Endodermal cell (in vitro differentiated cells): ENCODE measurements at regions not wholly inside any gene's neighbourhood (a gene's known extent, or its start where the extent isn't known, plus 50 kb on each side); places are given as distances from the start of the nearest gene placed in this dataset.
A peak's percentile ranks its signal among the peaks of the same experiment; 100 is the strongest.

ENCODE experiments used
- DNase-seq: peaks from one replicate; pipeline ENCODE4 v3.0.0-alpha.2; 2017
- H3K27ac ChIP-seq: 2 replicates; pipeline ENCODE4 v1.5.1; 2013; ENCODE audit warnings: mild to moderate bottlenecking, low read depth, low read length, moderate library complexity
- H3K27me3 ChIP-seq: 2 replicates; pipeline ENCODE4 v1.6.1; 2013; ENCODE audit warnings: mild to moderate bottlenecking, low read length, moderate library complexity; ENCODE audit not compliant: insufficient read depth, control insufficient read depth, poor library complexity, severe bottlenecking
- H3K36me3 ChIP-seq: 2 replicates; pipeline ENCODE4 v1.7.0; 2013; ENCODE audit warnings: mild to moderate bottlenecking, low read length, moderate library complexity; ENCODE audit not compliant: control insufficient read depth, insufficient read depth
- H3K4me1 ChIP-seq: one replicate; pipeline ENCODE4 v1.7.0; 2013; ENCODE audit warnings: low read length; ENCODE audit not compliant: control insufficient read depth, insufficient read depth
- H3K4me3 ChIP-seq: 2 replicates; pipeline ENCODE4 v1.5.1; 2013; ENCODE audit warnings: mild to moderate bottlenecking, low read length, moderate library complexity
- H3K9ac ChIP-seq: 2 replicates; pipeline ENCODE4 v1.6.1; 2013; ENCODE audit warnings: mild to moderate bottlenecking, low read length, moderate library complexity; ENCODE audit not compliant: poor library complexity, severe bottlenecking; ENCODE audit errors: extremely low read depth
- H3K9me3 ChIP-seq: 2 replicates; pipeline ENCODE4 v1.6.1; 2013; ENCODE audit warnings: mild to moderate bottlenecking, low read length, moderate library complexity; ENCODE audit not compliant: control insufficient read depth
- H3K27ac Mint-ChIP-seq: 2 replicates; pipeline ENCODE4 v1.8.0; 2020; ENCODE audit warnings: mixed read lengths
- H3K27me3 Mint-ChIP-seq: 2 replicates; pipeline ENCODE4 v1.8.0; 2021; ENCODE audit warnings: mild to moderate bottlenecking, mixed read lengths; ENCODE audit not compliant: insufficient read depth
- H3K36me3 Mint-ChIP-seq: 2 replicates; pipeline ENCODE4 v1.8.0; 2020; ENCODE audit warnings: low read depth, mixed read lengths
- H3K4me1 Mint-ChIP-seq: 2 replicates; pipeline ENCODE4 v1.8.0; 2020; ENCODE audit warnings: mixed read lengths
- H3K4me3 Mint-ChIP-seq: 2 replicates; pipeline ENCODE4 v1.8.0; 2020; ENCODE audit warnings: mild to moderate bottlenecking, moderate library complexity, mixed read lengths
- H3K9me3 Mint-ChIP-seq: 2 replicates; pipeline ENCODE4 v1.8.0; 2020; ENCODE audit warnings: mild to moderate bottlenecking, mixed read lengths
- CTCF ChIP-seq: fragments of 200-600 bp; sonication (generic); conservative IDR thresholded peaks from 2 replicates; pipeline ENCODE4 v1.5.0; 2021; ENCODE audit warnings: antibody characterized with exemption, mild to moderate bottlenecking
- WGBS, 2 experiments: methylation state at CpG; one replicate each; pipeline versions ENCODE4 v1.1.5 to v1.1.7; 2013; ENCODE audit warnings: missing lambda C conversion rate in 2 of 2, mixed read lengths in 1 of 2; ENCODE audit not compliant: insufficient coverage in 1 of 2, insufficient read length in 1 of 2; 5-methylcytosine and 5-hydroxymethylcytosine counted together

- Mint-ChIP-seq H3K27me3 (peaks cover 41% of the 10 kb centered on the region), H3K4me3 (no peak overlapping the region), H3K4me1 (peaks cover 10% of the 10 kb centered on the region), H3K27ac (no peak overlapping the region), H3K36me3 (no peaks in the 10 kb centered on the region), H3K9me3 (no peaks in the 10 kb centered on the region)
- Histone ChIP-seq H3K4me1 (no peaks in the 10 kb centered on the region), H3K9me3 (no peaks in the 10 kb centered on the region), H3K36me3 (no peaks in the 10 kb centered on the region), H3K9ac (no peak overlapping the region), H3K4me3 (no peak overlapping the region), H3K27ac (no peak overlapping the region), H3K27me3 (peaks cover 10% of the 10 kb centered on the region)
- no peak for TF ChIP-seq CTCF
- WGBS, 2 experiments: 90 to 93% methylated on average over 2 of the region's 2 CpGs
- DNase-seq: peak; percentile 11
These were observed 175.6 kb downstream of the MACROH2A1 start for GRCh38 chr5:135223404-135223803.

- H3K4me1 Mint-ChIP-seq: peaks cover 10% of the 10 kb centered on the region
These were observed 176.3 kb downstream of the MACROH2A1 start for GRCh38 chr5:135222771-135223170.

GRCh38 chr5:135222171-135222681 lies 176.8 kb downstream of the MACROH2A1 start:
- Mint-ChIP-seq H3K9me3 (no peaks in the 10 kb centered on the region), H3K4me1 (peaks cover 10% of the 10 kb centered on the region), H3K27ac (no peak overlapping the region), H3K36me3 (no peaks in the 10 kb centered on the region), H3K27me3 (peaks cover 35% of the 10 kb centered on the region), H3K4me3 (no peak overlapping the region)
- no peak overlapping the region for H3K4me3 ChIP-seq
- H3K27me3 ChIP-seq: peaks cover 10% of the 10 kb centered on the region
- H3K36me3 ChIP-seq: no peaks in the 10 kb centered on the region
- peak; percentile 35 for DNase-seq
- 84 to 93% methylated on average over 3 to 4 of the region's 4 CpGs for WGBS, 2 experiments
- no peak overlapping the region for H3K27ac ChIP-seq
- H3K9me3 ChIP-seq: no peaks in the 10 kb centered on the region
- H3K4me1 ChIP-seq: no peaks in the 10 kb centered on the region
- no peak overlapping the region for H3K9ac ChIP-seq
- TF ChIP-seq CTCF: no peak

More at GRCh38 chr5:135222771-135223170, 176.3 kb downstream of the MACROH2A1 start:
- peak; percentile 11 for DNase-seq
- Histone ChIP-seq H3K27ac (no peak overlapping the region), H3K36me3 (no peaks in the 10 kb centered on the region), H3K9ac (no peak overlapping the region), H3K9me3 (no peaks in the 10 kb centered on the region), H3K4me3 (no peak overlapping the region), H3K27me3 (peaks cover 10% of the 10 kb centered on the region), H3K4me1 (no peaks in the 10 kb centered on the region)
- Mint-ChIP-seq H3K27ac (no peak overlapping the region), H3K4me3 (no peak overlapping the region), H3K27me3 (peaks cover 41% of the 10 kb centered on the region), H3K36me3 (no peaks in the 10 kb centered on the region), H3K9me3 (no peaks in the 10 kb centered on the region)
- TF ChIP-seq CTCF: no peak
- 100% methylated on average over 3 of the region's 3 CpGs; no CpG with 5 or more reads in 1 of the 2 experiments for WGBS, 2 experiments
